Pancreas (tissue), 10 donors: ENCODE measurements at regions not wholly inside any gene's neighbourhood (a gene's known extent, or its start where the extent isn't known, plus 50 kb on each side); places are given as distances from the start of the nearest gene placed in this dataset.

Source experiments
- ATAC-seq, 4 donors: fragments of 200-7000 bp; cut with Tn5 transposase; one replicate each; pipeline versions ENCODE4 v1.8.0 to v1.9.1; 2020; ENCODE audit warnings: mild to moderate bottlenecking in 4 of 4, moderate library complexity in 4 of 4
- DNase-seq, 6 donors: peaks; one replicate each; pipeline ENCODE4 v3.0.0-alpha.2; 2020
- FAIRE-seq: peaks from 2 replicates; lab custom pipeline; 2012; peaks lifted over from hg19 to GRCh38; lab: Jason Lieb, UNC
- H3K27ac ChIP-seq, 4 donors: fragments of 200-600 bp; sonication (generic); 1 replicate in 3 of 4; 2 replicates in 1 of 4; pipeline versions ENCODE4 v1.5.0 to v1.8.0; 2020
- H3K27me3 ChIP-seq, 4 donors: fragments of 200-600 bp; one replicate each; pipeline ENCODE4 v1.8.0; 2021
- H3K36me3 ChIP-seq, 3 donors: fragments of 200-600 bp; sonication (generic) in 1 of 3; one replicate each; pipeline versions ENCODE4 v1.5.0 to v1.8.0; 2020 to 2021
- H3K4me1 ChIP-seq, 3 donors: fragments of 200-600 bp; one replicate each; pipeline ENCODE4 v1.8.0; 2021
- H3K4me3 ChIP-seq, 4 donors: fragments of 200-600 bp; sonication (generic) in 2 of 4; one replicate each; pipeline versions ENCODE4 v1.5.0 to v1.8.0; 2020 to 2021
- H3K9me3 ChIP-seq, 4 donors: fragments of 200-600 bp; one replicate each; pipeline ENCODE4 v1.8.0; 2021
- CTCF ChIP-seq, 4 donors: fragments of 200-600 bp; sonication (generic) in 3 of 4; IDR thresholded peaks; one replicate each; pipeline versions ENCODE4 v1.5.0 to v1.8.0; 2021; ENCODE audit warnings: antibody characterized with exemption in 4 of 4
- WGBS, 2 donors: extraction: QIAGEN DNeasy Blood & Tissue Kit; methylation state at CpG; one replicate each; pipeline ENCODE4 v1.1.7; 2013; 5-methylcytosine and 5-hydroxymethylcytosine counted together
- intact Hi-C, 3 donors: fragments of 100-400 bp; cut with DNase I; formaldehyde crosslinking; loops; one replicate each; pipeline versions ENCODE4 v1.11.1 to v1.14.2; 2022
- donor health status: healthy with polysubstance abuse.
- donor health status: DM: no; HTN: no; CAD: no; lungs with moderate emphysema.
- donor health status: DM: no; HTN: no; CAD: no.
- donor health status: control.
- donor health status: control.
- donor health status: Bipolar disorder and iron deficiency.
- donor health status: DM: yes; HTN: yes; CAD: no.
- donor health status: DM: no; HTN: no; CAD: no.
- donor health status: DM: no; HTN: no; CAD: no.
- donor health status: DM: yes; HTN: yes; CAD: no.

- no peaks in the 10 kb centered on the region for H3K9me3 ChIP-seq
- intact Hi-C loops, result no loop called here
- no peaks in the 10 kb centered on the region for H3K36me3 ChIP-seq
- DNase-seq, result no peak
- no peak for TF ChIP-seq CTCF (IDR thresholded peaks at IDR 0.05)
- ATAC-seq, result no peak
- no peak overlapping the region for H3K27ac ChIP-seq
- no peak for FAIRE-seq
- no peaks in the 10 kb centered on the region for H3K27me3 ChIP-seq
- 66 to 73% methylated on average over 10 of the region's 10 CpGs for WGBS, 2 donors
- H3K4me3 ChIP-seq, result no peak overlapping the region
- no peaks in the 10 kb centered on the region for H3K4me1 ChIP-seq
Observed at GRCh38 chr12:41907021-41907420, 237.7 kb downstream of the GXYLT1 start.

- ATAC-seq, result no peak
- no peak for FAIRE-seq
- intact Hi-C loops, result no loop called here
- Histone ChIP-seq H3K27me3 (no peaks in the 10 kb centered on the region), H3K4me3 (no peak overlapping the region), H3K9me3 (no peaks in the 10 kb centered on the region), H3K27ac (no peak overlapping the region), H3K36me3 (no peaks in the 10 kb centered on the region), H3K4me1 (no peaks in the 10 kb centered on the region)
- no peak for TF ChIP-seq CTCF (IDR thresholded peaks at IDR 0.05)
- DNase-seq, result no peak
- 87 to 88% methylated on average over 6 of the region's 6 CpGs for WGBS, 2 donors
Observed at GRCh38 chr12:41905759-41906297, 238.8 kb downstream of the GXYLT1 start.

GRCh38 chr12:41905073-41905758, 239.5 kb downstream of the GXYLT1 start:
- H3K4me3 ChIP-seq, result no peak overlapping the region
- no peak for FAIRE-seq
- no peaks in the 10 kb centered on the region for H3K36me3 ChIP-seq
- H3K27ac ChIP-seq, result no peak overlapping the region
- no peak for TF ChIP-seq CTCF (IDR thresholded peaks at IDR 0.05)
- intact Hi-C loops, result no loop called here
- H3K9me3 ChIP-seq, result no peaks in the 10 kb centered on the region
- DNase-seq, result no peak
- no peaks in the 10 kb centered on the region for H3K4me1 ChIP-seq
- no peak for ATAC-seq
- H3K27me3 ChIP-seq, result no peaks in the 10 kb centered on the region
- WGBS, 2 donors, result 61 to 74% methylated on average over 7 of the region's 7 CpGs

- no peak for TF ChIP-seq CTCF (IDR thresholded peaks at IDR 0.05)
- FAIRE-seq (no peak), ATAC-seq (no peak), DNase-seq (no peak)
- 42 to 58% methylated on average over 4 of the region's 4 CpGs for WGBS, 2 donors
- no peak overlapping the region for H3K27ac ChIP-seq
- no peaks in the 10 kb centered on the region for H3K27me3 ChIP-seq
- no peak overlapping the region for H3K4me3 ChIP-seq
- no peaks in the 10 kb centered on the region for H3K4me1 ChIP-seq
- H3K9me3 ChIP-seq, result no peaks in the 10 kb centered on the region
- intact Hi-C loops, result no loop called here
- H3K36me3 ChIP-seq, result no peaks in the 10 kb centered on the region
Observed at GRCh38 chr12:41904041-41904440, 240.6 kb downstream of the GXYLT1 start.

GRCh38 chr12:41903014-41903708, 241.5 kb downstream of the GXYLT1 start:
- H3K4me1 ChIP-seq, result no peaks in the 10 kb centered on the region
- FAIRE-seq (no peak), ATAC-seq (no peak), DNase-seq (no peak)
- no peaks in the 10 kb centered on the region for H3K9me3 ChIP-seq
- H3K27ac ChIP-seq, result no peak overlapping the region
- H3K4me3 ChIP-seq, result no peak overlapping the region
- no peaks in the 10 kb centered on the region for H3K27me3 ChIP-seq
- 74 to 89% methylated on average over 6 of the region's 6 CpGs for WGBS, 2 donors
- no peak for TF ChIP-seq CTCF (IDR thresholded peaks at IDR 0.05)
- no peaks in the 10 kb centered on the region for H3K36me3 ChIP-seq
- intact Hi-C loops, result no loop called here
